OCI-LY3 (cell line): ENCODE measurements at regions not wholly inside any gene's neighbourhood (a gene's known extent, or its start where the extent isn't known, plus 50 kb on each side); places are given as distances from the start of the nearest gene placed in this dataset.

Experiments
- CTCF ChIP-seq: fragments of 200-600, 300-600 bp; sonication (generic); IDR thresholded peaks from 2 replicates; pipeline ENCODE4 v1.5.1; 2014; ENCODE audit warnings: antibody characterized with exemption, low read length, low read depth
- EZH2phosphoT487 ChIP-seq: fragments of 200-600 bp; shearing (Covaris generic); IDR thresholded peaks from 2 replicates; pipeline ENCODE4 v1.6.1; 2018; ENCODE audit warnings: antibody characterized with exemption, mixed run types, low read depth

- TF ChIP-seq CTCF (no peak), EZH2phosphoT487 (no peak)
Observed at GRCh38 chr13:75071796-75072195, 410.2 kb downstream of the TBC1D4 start.
